HG02642 (cell line): ENCODE measurements at regions not wholly inside any gene's neighbourhood (a gene's known extent, or its start where the extent isn't known, plus 50 kb on each side); places are given as distances from the start of the nearest gene placed in this dataset.

Experiments
- ATAC-seq: cut with Tn5 transposase; IDR thresholded peaks from one replicate; pipeline ENCODE4 v1.9.1; 2021; ENCODE audit warnings: mild to moderate bottlenecking; ENCODE audit not compliant: unreplicated experiment, poor library complexity

GRCh38 chr22:49502126-49502826, 325.4 kb downstream of the BRD1 start:
- ATAC-seq: no peak

- ATAC-seq: no peak
These were observed 326.7 kb downstream of the BRD1 start for GRCh38 chr22:49500942-49501395.

GRCh38 chr22:49500076-49500460, 327.6 kb downstream of the BRD1 start:
- no peak for ATAC-seq

GRCh38 chr22:49499433-49500075, 328.1 kb downstream of the BRD1 start:
- no peak for ATAC-seq

- ATAC-seq: no peak
These were observed 330.4 kb downstream of the BRD1 start for GRCh38 chr22:49497266-49497665.

- ATAC-seq: no peak
These were observed 333.1 kb downstream of the BRD1 start for GRCh38 chr22:49494555-49494954.

- ATAC-seq: no peak
These were observed 334.9 kb downstream of the BRD1 start for GRCh38 chr22:49492741-49493251.

GRCh38 chr22:49492308-49492707, 335.4 kb downstream of the BRD1 start:
- ATAC-seq: no peak

- no peak for ATAC-seq
These were observed 335.9 kb downstream of the BRD1 start for GRCh38 chr22:49491726-49492125.

- no peak for ATAC-seq
These were observed 336.4 kb downstream of the BRD1 start for GRCh38 chr22:49491221-49491635.

GRCh38 chr22:49490692-49491091, 337.0 kb downstream of the BRD1 start:
- no peak for ATAC-seq

GRCh38 chr22:49489821-49490220, 337.9 kb downstream of the BRD1 start:
- no peak for ATAC-seq

- ATAC-seq: no peak
These were observed 338.7 kb downstream of the BRD1 start for GRCh38 chr22:49488943-49489342.

GRCh38 chr22:49487950-49488349, 339.7 kb downstream of the BRD1 start:
- ATAC-seq: no peak

GRCh38 chr22:49486225-49486624, 341.4 kb downstream of the BRD1 start:
- no peak for ATAC-seq

GRCh38 chr22:49483946-49484345, 343.7 kb downstream of the BRD1 start:
- no peak for ATAC-seq

- ATAC-seq: no peak
These were observed 344.3 kb downstream of the BRD1 start for GRCh38 chr22:49483281-49483870.

- no peak for ATAC-seq
These were observed 344.9 kb downstream of the BRD1 start for GRCh38 chr22:49482811-49483210.

- no peak for ATAC-seq
These were observed 345.8 kb downstream of the BRD1 start for GRCh38 chr22:49481659-49482399.

- no peak for ATAC-seq
These were observed 346.6 kb downstream of the BRD1 start for GRCh38 chr22:49480896-49481658.
